COLO668 (cell line): ENCODE measurements at regions not wholly inside any gene's neighbourhood (a gene's known extent, or its start where the extent isn't known, plus 50 kb on each side); places are given as distances from the start of the nearest gene placed in this dataset.
A peak's percentile ranks its signal among the peaks of the same experiment; 100 is the strongest.

Experiments used
- DNase-seq: peaks from one replicate; lab custom pipeline; 2025; ENCODE audit not compliant: unreplicated experiment; lab: John Stamatoyannopoulos, UW

DNA sequence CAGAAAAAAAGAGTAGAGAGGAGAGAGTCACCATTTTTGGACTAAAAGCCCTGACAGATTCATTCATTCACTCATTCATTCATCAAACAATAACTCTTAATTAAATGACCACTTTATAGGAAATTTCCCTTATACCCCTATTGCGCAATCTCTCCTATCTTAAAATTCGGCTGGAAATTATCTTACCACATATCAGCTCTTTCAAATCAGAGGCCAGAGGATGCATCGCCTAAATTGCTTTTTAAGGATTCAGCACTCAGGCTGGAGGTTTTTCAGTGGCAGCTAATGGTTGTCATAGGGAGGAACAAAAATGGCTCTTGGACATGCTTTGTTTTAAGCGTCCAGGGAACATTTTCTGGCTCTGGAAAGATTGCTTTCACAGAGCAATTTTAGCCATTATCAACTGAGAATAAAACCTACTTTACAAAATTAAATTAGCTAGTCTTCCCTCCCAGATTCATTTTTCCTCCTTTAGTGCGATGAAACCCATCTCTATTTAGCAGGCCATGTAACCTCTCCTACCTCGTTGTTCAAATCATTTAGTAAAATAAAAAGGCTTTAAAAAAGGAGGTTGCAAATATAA is 115.2 kb downstream of the OLFM4 start:
- no peak for DNase-seq

DNA sequence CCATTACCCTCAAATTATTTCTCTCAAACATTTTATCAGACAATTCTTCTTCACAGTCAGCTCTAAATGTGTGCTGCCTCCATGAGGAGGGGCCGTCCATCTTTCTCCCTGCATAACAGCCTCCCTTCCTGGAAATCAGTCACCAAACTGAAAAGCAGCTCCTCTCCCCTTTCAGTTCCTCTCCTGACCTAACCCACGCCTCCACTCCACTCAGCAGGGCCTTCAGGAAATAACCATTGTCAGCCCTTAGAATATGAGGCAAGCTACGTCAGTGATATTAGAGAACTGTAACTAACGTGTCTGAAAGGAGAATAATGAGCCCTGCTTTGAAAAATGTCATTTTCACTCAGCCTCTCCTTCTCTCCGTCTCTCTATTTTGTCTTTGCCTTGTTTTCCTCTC is 116.2 kb downstream of the OLFM4 start:
- DNase-seq: no peak

- DNase-seq: no peak
These were observed 122.0 kb downstream of the OLFM4 start for GRCh38 chr13:53150568-53150967.

GRCh38 chr13:53151336-53152056 is 122.9 kb downstream of the OLFM4 start:
- DNase-seq: peak; percentile 79

- no peak for DNase-seq
These were observed 123.4 kb downstream of the OLFM4 start for GRCh38 chr13:53152057-53152421.

DNA sequence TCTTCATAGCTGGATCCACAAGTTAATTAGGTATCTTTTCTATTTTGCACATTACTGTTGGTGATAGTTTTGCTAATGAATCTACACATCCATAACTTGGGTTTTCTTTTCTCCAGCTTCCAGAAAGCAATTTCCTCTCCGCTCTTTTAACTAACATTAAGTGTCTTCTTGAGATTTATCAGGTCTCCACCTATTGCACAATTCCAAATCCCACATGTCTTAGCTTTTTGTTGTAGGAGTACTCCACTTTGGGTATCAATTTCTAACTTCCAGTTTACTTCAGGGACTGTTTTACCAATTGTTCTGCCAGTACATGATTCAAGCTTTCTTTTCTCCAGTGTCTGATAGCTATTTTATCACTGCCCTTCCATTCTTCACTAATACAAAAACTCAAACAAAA is 129.6 kb downstream of the OLFM4 start:
- no peak for DNase-seq

- DNase-seq: no peak
These were observed 130.8 kb downstream of the OLFM4 start for GRCh38 chr13:53159431-53159830.

GRCh38 chr13:53160211-53160610 is 131.6 kb downstream of the OLFM4 start:
- no peak for DNase-seq

- DNase-seq: no peak
These were observed 132.6 kb downstream of the OLFM4 start for GRCh38 chr13:53161251-53161650.

DNA sequence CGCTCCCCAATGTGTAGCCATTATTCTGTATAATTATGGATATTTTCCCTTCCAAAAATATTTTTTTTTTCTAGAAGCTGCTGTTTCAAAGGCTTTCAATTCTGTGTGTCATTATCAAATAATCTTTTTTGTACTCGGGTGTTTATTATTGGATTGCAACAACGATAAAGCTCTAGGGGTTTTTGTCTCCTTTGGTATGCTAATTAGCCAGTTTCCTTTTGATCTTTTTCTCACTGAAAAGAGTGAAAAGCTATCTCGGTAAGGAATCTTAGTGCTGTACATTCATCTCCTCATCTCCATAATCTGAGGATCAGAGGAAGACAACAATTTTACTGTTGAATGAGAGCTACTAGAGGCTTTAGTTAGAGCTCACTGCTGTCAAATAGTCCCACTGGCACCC is 136.6 kb downstream of the OLFM4 start:
- DNase-seq: no peak

- DNase-seq: no peak
These were observed 138.9 kb downstream of the OLFM4 start for GRCh38 chr13:53167561-53167960.

DNA sequence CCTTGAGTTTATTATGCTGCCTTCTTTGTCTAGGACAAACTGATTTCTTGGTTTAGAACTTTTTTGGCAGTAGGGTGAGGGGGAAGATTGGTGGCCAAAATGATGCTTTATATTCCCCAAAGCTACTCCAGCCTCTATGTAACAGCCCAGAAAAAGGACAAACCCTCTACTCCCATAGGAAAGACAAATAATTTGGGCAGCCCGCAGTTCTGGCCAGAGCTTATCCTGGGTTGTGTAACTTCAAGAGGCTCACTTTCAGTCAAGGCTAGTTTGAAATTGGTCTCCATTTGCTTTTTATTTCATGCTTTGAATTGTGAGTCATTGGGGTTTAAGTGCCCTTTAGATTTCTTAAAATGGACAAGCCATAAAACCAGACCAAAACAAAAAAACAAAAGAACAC is 142.3 kb downstream of the OLFM4 start:
- no peak for DNase-seq

DNA sequence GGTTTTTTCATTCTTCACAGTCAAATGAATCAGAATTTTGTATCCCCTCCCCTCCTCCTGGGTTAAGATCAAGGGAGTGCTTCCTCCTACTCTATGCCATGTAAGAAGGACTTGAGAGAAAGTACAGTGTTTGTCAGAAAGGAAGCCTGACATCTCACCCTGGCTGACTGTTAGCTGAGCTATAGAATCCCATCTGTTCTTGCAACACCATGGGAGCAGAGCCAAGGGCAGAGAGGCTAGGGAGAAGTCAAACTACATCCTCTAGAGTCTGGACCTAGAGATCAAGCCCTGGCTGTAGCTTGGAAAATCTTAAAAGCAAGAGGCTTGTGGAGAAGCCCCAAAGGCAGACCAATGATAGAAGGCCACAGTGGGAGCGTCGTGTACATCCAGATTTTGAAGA is 145.9 kb downstream of the OLFM4 start:
- no peak for DNase-seq

DNA sequence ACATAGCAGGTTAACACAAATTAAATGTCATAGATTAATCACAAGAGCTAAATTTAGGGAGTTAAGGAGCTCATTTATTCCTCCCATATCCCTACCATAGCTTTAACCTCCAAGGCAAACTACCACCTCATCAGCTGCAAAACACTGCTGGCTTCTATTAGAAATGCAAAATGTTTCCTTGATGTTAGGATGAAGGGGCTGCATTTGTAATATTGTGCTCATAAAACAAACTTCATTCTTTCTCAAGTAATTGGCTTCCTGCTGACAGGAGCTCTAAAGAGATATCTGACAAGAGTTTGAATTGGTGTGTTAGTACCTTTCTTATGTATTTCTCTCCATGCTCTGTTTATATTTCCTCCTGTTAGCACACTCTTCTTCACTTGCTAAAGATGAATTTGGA is 152.1 kb downstream of the OLFM4 start:
- DNase-seq: no peak

DNA sequence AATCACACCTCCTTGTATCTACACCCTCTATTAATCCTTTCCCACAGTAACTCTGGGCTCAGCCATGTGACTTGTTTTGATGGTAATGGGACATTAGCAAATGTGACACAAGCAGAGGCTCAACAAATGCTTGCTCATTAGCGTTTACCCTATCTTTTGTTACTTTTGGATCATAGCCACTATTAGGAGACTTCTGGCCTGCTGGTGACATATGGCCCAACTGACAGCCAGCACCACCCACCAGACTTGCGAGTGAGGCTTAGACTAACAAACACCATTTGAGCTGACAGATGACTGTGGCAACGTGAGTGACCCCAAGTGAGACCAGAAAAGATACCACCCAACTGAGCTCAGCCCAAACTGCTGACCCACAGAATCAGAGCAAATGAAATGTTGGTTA is 154.1 kb downstream of the OLFM4 start:
- DNase-seq: no peak

DNA sequence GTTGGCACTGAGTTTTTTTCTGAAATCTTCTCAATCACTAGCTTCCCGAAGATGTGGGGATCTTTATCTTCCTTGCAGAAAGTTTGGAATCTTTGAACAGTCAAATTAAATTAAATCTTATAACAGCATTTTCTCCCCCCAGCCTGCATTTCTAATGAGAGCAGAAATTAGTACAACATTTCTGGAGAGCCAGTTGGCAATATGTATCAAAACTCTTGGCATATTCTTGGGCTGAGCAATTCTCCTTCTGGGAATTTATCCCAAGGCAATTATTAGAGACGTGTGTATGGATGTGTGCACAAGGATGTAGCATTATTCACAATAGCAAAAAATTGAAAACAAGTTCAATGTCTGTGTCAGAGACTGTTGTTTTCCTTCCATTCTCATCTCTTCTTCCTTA is 159.5 kb downstream of the OLFM4 start:
- no peak for DNase-seq

DNA sequence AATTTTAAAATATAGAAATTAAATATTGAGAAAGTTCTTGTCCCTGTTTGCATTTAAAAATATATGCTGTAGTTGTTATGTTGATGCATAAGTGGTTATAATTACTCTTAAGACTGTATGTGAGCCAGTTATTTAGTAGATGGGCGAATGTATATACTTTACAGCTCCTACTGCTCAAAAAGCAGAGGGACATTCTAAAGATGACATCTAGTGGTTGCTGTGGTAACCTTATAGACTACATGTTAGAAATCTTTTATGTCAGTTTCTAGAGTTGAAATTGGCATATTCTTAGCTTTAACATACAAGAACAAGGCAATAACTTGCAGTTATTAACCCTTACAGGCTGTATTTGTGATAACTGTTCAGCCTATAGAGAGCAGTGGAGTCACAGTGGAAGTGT is 160.5 kb downstream of the OLFM4 start:
- no peak for DNase-seq

DNA sequence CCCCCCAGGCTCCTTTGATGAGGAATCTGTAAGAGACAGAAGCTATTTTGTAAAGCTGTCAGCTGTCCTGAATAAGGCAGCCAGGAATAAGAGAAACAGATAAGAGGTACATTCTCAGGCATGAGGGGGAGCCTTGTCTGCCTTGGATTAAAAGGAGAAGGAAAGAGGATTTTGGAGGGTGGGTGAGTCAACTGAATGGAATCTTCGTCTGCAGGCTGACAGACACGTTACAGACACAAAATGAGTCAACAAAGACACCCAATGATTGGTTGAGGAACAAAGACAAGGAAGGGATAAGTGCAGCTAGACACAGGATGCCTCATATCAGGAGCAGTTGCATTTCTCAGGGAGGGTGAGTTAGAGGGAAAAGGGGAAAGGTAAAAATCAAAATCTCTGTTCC is 162.5 kb downstream of the OLFM4 start:
- no peak for DNase-seq

GRCh38 chr13:53197424-53197823 is 168.8 kb downstream of the OLFM4 start:
- DNase-seq: no peak

GRCh38 chr13:53198017-53198416 is 169.4 kb downstream of the OLFM4 start:
- no peak for DNase-seq

DNA sequence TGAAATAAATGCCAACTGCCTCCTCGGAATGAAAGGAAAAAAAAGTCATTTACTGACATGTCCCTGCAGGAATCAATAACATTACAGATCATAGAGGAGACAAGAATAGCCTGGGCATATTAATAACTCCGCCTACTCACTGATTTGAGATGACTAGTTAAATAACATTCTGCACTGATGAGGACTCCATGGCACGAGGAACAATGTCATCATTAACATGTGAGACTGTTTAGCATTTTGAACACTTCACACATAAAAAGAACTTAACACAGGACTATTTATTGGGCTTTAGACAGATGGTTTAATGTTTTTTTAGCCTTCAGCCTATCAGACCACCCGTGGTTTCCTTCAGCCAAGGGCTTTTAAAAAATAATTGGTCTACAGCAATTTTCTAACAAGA is 170.1 kb downstream of the OLFM4 start:
- no peak for DNase-seq

DNA sequence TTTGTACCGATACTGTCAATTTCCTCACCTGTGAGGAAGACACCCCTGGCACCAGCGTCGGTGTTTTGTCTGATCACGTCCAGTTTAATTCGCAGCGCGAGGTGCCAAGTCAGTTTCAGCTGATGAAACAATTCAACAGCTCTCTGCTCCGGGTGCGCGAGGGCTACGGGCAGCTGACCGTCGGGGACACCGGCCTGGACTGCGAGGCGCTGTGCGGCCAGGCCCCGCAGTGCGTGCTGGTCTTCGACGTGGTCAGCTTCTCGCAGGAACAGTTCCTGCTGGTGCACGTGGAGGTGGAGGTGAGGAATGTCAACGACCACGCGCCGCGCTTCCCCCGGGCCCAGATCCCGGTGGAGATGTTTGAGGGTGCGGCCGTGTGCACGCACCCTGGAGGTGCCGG is 171.5 kb downstream of the OLFM4 start:
- no peak for DNase-seq
